IPS-18c (cell line): ENCODE measurements at regions not wholly inside any gene's neighbourhood (a gene's known extent, or its start where the extent isn't known, plus 50 kb on each side); places are given as distances from the start of the nearest gene placed in this dataset.

Experiments used
- H3K4me3 ChIP-seq: 2 replicates; pipeline ENCODE4 v1.7.0; 2013; ENCODE audit warnings: low read depth, mild to moderate bottlenecking, low read length, moderate library complexity; ENCODE audit not compliant: insufficient read depth
- H3K9me3 ChIP-seq: one replicate; pipeline ENCODE4 v1.6.1; 2013; ENCODE audit warnings: mild to moderate bottlenecking, low read length, moderate library complexity; ENCODE audit not compliant: control insufficient read depth, insufficient read depth

DNA sequence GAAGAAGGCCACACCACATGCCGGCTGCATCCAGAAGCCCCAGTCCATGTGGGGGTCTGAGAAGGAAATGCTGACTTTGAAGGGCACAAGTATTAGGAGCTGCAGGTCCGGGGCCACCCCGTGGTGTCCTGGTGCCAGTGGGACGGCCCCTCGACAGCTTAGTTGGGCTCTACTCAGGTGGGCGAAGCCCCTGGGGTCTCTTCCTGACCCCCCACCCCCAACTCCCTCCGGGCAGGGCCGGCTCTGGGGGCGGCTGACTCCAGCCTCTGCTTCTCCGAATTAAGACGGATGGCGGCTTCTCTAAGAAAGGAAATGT is 62.1 kb upstream of the TTC34 start:
- peaks cover 59% of the 10 kb centered on the region for H3K9me3 ChIP-seq
- H3K4me3 ChIP-seq = no peak overlapping the region

DNA sequence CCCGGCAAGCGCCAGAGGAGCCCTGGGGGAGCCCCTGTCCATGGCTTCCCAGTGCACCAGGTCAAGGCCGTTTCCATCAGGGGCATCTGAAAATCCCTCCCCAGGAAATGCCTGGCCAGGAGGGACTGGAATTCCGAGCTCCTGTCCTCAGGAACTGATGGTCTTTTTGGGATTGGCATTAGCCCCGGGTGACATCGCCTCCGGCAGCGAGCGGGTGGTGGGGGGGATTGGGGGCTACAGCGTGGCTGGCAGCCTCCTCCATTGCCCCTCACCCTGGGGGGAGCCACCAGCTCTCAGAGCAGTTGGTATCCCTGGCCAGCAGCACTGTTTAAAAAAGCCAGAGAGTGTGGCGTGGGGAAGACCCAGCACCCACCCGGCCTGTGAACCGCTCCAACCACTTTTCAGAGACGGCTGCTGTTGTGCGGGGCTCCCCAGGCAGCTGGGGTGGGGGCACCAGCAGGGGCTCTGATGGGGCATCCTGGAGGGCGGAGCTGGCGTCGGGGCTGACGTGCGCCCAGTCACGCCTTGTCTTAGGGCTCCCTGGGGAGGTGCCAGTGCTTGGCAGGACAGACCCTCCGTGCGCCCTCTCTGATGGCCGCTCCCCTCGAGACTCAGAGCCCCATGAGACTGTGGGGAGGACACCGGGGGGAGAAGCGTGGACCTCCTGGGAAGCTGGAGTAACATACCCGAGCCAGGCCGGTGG is 62.9 kb upstream of the TTC34 start:
- H3K4me3 ChIP-seq = no peak overlapping the region
- H3K9me3 ChIP-seq = peaks cover 56% of the 10 kb centered on the region

DNA sequence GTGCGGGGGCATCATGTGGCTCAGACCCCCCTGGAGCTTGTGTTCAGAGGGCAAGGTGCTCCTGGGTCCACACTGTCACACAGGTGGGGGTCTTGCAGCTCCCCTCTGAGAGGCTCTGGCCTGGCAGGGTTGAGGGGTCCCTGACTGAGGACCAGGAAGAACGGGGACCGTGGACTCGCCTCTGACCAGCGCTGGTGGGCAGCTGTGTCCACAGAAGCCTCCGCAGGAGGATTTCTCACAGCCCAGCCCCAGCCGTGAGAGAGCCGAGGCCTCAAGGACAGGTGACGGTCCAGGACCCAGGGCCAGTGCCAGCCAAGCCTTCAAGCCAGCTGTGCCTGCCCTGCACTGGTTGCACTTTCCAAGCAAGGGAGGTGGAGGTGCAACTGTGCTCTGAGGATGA is 63.5 kb upstream of the TTC34 start:
- Histone ChIP-seq H3K4me3 (no peak overlapping the region), H3K9me3 (peaks cover 60% of the 10 kb centered on the region)

DNA sequence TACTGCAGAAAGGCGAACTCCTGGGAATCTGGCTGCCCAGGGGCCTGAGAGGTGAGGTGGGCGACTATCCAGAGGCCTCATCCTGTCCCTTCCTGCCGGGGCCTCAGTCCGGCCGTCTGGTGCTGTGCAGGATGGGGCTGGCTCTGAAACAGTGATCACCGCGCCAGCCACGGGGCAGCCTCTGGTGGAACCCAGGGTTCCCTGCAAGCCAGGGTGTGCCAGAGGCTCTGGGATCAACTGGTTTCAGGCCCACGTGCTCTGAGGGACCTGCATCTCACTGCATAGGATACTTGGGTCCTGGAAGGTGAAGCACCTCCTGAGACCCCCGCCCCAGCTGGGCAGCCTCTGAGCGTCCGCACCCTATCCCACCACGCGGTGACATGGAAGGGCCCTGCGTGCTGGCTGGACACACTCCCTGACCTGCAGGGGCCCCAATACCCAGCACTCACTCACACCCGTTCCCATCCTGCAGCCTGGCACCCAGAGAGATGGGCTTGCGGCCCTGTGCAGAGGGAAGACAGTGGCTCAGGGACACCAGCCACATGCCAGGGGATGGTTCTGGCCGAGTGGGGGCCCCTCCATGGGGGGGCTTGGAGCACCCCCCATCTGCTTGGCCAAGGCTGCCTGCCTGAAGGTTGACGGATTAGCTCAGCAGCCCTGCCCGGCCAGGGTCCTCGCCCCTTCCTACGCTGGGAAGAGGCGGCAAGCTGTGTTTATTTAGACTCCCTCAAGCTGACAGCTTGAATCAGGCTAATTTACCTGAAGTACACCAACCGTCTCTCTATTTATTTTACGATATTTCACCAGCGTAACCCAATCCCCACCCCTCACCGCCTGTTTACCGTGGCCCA is 64.3 kb upstream of the TTC34 start:
- no peak overlapping the region; the same call in 1 of the 2 replicates for H3K4me3 ChIP-seq
- H3K9me3 ChIP-seq = peaks cover 61% of the 10 kb centered on the region

DNA sequence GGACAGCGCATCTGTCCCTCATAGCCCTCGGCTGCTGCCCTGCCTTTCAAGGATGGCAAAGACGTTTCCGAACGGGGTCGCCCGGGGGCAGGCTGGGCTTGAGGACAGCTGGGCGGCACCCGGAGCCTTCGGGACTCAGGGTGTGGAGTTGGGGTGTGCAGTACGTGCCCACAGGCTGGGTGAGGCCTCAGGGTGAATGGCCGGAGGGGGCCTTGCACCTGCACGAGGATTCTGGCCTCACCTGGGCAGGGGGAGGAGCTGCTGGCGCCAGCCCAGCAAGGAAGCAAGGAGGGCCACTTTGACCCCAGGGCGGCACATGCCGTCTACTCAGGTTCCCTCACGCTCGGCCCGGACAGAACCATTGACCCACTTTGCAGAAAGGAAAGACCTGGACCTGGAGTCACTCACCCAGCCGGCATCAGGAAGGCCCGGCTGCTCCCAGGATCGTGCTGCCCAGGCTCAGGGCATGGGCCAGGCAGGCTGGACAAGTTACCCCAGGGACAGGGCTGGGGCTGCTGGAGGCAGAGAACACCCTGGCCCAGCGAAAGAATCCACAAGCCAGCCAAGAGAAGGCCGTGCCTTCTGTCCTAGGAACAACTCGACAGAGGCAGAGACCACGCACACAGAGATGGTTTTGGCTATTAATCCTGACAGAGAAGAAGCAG is 65.1 kb upstream of the TTC34 start:
- Histone ChIP-seq H3K4me3 (peak overlapping the region; percentile 20; the same call in 1 of the 2 replicates), H3K9me3 (peaks cover 67% of the 10 kb centered on the region)

DNA sequence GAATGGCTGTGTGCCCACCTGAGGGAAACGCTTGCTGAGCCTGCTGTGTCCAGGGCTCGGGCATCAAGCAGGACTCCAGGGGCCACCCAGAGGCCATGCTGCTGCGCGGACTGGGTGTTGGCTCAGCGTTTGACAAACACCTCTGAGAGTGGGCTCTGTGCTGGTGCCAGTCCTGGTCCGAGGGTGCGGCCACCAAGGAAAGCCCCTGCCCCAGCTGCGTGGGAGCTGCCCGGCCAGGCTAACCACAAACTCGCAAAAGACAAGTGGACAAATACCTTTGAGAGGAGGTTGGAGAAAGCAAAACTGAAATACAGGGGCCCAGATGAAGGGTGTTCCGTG is 65.6 kb upstream of the TTC34 start:
- Histone ChIP-seq H3K9me3 (peaks cover 67% of the 10 kb centered on the region), H3K4me3 (peak overlapping the region; percentile 20; the same call in 1 of the 2 replicates)

DNA sequence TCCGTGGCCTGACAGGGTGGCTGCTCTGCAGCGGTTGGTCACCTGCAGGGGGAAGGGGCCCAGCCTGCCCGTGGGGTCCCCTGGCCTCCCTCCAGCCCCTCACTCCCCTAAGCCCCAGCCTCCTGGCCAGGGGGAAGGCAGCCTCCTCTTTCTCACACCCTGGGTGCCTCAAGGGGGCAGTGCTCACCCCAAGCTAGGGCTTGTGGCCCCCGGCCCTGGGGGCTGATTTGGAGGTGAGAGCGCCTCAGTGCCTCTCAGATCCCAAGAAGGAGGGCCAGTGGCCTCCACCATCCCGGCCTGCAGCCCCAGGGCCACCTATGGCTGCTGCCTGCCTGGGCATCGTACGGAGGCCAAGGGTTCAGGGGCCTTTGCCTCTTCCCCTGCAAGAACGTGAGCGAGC is 66.4 kb upstream of the TTC34 start:
- peaks cover 62% of the 10 kb centered on the region for H3K9me3 ChIP-seq
- H3K4me3 ChIP-seq = no peak overlapping the region

DNA sequence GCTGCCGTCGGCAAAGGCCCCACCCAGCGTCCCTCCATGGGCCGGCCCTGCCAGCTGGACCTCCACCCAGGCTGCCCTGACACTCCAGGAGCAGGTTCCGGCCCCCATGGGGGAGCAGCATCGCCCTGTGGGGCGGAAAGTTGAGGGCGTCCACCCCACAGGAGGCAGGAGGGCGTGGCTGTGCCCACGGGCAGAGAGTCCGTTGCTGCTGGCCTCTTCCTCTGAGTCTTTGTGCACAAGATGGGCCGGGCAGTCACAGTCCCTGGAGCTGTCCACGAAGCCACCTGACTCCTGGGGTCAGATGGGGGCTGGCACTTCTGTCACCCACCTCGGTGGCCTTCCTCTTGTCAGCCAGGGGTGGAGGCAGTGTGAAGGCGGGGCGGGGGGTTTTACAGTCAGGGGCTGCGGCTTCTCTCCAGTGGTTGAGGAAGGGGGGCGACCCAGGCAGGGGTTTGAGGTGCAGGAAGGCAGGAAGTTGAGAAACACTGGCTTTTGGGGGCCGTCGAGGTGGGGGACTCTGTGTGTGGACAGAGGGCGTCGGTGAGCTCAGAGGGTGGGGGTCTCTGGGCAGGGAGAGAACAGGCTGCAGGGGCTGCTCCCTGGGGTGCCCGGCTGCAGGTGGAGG is 67.2 kb upstream of the TTC34 start:
- peaks cover 60% of the 10 kb centered on the region for H3K9me3 ChIP-seq

DNA sequence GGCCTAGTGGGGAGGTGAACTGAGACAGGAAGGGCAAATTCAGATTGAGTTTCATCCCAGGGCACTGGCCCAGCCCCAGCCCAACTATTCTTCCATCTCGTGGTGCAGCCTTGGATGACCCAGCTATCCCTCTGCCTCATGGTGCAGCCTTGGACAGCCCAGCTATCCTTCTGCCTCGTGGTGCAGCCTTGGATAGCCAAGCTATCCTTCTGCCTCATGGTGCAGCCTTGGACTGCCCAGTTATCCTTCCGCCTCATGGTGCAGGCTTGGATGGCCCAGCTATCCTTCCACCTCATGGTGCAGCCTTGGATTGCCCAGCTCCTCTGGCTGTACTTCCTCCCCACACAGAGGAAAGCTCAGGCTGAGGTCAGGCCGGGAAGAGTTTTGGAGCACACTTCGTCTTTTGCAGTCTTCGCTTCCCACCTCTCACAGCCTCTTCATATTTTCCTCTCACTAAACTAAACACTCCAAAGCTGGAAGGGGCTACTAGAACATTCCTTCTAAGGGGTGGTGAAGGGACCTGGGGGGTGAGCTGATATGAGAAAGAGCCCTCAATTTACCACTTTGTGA is 69.8 kb upstream of the TTC34 start:
- Histone ChIP-seq H3K9me3 (peaks cover 72% of the 10 kb centered on the region), H3K4me3 (no peak overlapping the region)

More for the DNA sequence above, 67.2 kb upstream of the TTC34 start:
- H3K4me3 ChIP-seq = no peak overlapping the region

DNA sequence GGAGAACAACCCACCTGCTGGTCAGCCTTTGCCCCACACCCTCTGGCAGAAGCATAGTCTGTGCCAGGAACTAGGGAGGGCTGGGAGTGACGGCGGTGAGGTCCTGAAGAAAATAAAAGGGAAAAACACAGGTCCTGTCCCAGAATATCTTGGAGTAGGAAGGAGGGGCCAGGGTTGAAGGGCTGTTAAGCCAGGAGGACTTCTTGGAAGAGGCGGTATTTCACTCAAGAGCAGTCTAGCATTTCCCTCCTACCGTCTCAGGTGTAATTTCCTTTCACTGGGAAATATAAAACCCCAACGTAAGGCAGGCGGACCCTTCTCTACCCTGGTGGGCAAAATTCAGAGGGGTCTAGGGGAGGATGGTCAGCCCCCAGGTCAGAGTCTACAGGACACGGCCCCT is 72.7 kb upstream of the TTC34 start:
- H3K4me3 ChIP-seq = no peak overlapping the region
- peaks cover 77% of the 10 kb centered on the region for H3K9me3 ChIP-seq

DNA sequence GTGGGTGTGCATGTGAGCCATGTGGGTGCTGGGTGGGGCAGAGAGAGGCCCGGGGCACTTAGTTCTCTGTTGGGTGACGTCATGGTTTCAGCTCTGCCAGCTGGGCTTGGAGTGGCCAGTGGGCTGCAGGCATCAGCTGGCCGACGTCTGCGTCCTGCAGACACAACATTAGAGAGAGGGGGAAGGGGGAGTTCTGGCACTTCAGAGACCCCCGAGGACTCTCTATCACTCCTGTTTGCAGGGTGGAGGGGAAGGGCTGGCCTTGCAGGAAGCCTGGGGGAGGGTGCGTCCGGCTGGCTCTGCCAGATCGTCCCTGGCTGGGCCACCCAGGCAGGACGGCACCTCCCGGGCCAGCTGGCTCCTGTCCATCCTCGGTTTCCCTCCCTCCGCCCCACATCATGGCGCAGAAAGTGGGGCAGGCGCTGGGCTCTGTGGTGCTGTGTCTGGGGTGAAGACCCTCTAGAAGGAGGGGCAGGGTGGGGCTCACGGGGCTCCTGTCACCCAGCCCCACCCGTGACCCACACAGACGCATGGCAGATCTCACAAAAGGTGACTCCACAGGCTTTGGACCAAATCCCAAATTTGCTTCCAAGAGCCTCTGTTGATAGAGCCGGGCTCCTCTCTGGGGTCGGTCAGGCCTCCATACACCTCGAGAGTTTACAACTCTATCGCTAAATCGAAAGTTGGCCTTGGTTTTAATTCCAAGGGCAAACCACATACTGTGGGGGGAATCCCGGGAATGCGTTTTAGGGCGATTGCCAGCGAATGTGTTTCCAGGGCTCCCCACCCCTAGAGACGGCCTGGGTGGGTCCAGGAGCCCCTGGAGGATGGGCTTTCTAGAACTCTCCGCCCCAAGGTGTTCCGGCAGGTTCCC is 73.4 kb upstream of the TTC34 start:
- Histone ChIP-seq H3K9me3 (peaks cover 77% of the 10 kb centered on the region), H3K4me3 (no peak overlapping the region)

DNA sequence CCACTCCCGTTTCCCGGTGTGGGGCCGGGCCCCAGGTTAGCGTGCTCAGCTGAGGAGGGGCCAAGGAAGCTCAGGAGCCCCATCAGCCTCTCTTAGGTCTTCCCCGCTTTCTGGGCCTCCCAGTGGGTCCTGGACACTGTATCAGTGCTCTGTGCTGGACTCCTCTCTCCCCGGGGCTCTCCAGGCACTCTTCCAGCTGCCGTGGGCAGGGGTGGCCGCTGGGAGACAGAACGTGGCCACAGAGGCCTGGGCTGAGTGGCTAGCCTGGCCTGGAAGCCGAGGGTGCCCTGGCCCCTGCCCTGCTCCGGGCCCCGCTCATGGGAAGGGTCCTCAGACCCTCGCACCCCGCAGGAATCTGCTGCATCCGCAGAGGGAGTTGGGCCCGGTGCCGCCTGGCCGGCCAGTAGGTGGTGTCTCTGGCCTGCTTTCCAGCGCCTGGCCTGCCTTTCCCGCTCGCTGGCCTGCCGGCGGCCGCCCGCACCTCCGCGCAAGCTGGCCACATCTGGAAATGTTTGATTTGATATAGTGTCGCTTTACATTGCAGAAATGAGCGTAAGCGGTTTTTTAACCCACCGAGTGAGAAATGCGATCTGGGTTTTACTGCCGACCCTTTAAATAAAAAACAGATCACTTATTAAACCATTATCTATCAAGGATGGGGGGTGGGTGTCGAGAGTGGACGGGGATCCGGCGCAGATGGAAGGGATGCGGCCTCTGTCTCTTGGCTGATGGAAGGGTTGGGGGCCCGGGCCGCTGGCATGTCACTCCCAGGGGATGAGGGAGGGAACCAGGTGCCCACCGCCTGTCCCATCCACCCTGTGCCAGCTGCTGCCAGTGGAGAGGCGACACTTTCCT is 74.4 kb upstream of the TTC34 start:
- Histone ChIP-seq H3K9me3 (peaks cover 78% of the 10 kb centered on the region), H3K4me3 (no peak overlapping the region)

DNA sequence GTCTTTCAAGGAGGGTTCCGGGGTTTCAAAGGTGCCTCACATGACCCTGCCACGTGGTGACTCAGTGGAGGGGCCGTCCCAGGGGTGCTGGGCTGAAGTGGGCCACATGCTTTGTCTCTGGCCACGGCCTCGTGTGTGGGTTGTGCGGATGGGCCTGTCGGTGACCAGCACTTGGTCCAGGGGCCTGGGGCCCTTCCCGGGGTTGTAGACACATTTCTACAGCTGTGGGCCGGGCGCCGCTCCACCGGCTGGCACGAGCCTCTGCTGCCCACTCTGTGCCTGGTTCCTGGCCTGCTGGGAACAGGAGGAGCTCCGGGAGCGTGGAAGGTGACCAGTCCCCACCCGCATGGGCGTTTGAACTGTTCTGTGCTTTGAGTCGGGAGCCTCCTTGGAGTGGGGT is 75.4 kb upstream of the TTC34 start:
- H3K9me3 ChIP-seq = peaks cover 78% of the 10 kb centered on the region
- no peak overlapping the region for H3K4me3 ChIP-seq

DNA sequence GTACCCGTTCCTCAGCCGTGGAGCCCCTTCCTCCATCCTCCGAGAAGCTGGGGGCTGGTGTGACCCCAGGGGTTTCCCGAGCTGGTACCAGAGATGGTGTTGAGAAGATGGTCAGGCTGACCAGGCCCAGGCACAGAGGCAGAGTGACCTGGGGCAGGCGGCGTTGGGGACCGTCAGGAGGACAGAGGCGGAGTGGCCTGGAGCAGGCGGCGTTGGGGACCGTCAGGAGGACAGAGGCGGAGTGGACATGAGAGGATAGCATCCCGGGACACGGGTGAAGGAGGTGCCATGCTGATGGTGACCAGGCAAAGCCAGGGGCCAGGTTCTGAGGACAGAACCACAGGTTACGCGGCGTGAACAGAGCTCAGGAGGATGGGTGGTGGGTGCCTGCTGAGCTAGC is 75.9 kb upstream of the TTC34 start:
- Histone ChIP-seq H3K4me3 (no peak overlapping the region), H3K9me3 (peaks cover 76% of the 10 kb centered on the region)

DNA sequence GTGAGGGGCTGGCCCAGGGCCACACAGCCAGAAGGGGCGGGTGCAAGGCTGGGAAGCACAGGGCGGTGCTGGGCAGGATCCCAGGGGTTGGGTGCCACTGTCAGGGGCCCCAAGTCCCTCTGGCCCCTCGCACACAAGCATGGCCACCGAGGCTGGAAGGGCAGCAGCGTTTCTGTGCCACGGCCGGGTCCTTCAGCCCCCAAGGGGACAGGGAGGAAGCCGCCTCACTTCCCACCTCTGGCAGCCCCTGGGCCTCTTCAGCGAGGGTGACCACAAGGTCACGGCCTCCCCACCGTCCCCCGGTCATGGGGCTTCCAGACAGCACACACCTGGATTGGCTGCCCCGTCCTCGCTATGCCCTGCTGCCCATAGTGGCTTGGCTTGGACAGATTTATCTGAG is 77.1 kb upstream of the TTC34 start:
- Histone ChIP-seq H3K4me3 (no peak overlapping the region), H3K9me3 (peaks cover 75% of the 10 kb centered on the region)

DNA sequence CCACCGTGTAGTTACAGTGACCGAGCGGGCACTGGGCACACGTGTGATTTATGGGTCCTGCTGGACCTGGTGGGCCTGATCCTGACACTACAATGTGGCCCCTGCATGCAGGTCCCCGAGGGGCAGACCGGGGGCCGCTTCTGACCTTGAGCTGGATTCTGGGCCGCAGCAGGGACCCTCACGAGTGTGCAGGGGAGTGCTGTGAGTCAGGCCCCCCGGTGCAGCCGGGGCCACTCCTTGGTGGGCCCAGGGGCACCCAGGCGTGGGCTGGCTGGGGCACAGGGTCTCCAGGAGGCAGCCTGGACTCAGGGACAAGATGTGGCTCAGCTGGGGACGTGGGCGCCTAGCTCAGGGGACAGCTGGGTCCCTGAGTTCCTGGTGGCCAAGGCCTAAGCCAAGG is 77.5 kb upstream of the TTC34 start:
- H3K9me3 ChIP-seq = peaks cover 75% of the 10 kb centered on the region

More for the DNA sequence above, 77.5 kb upstream of the TTC34 start:
- no peak overlapping the region for H3K4me3 ChIP-seq
